H1 (cell line): ENCODE measurements at regions not wholly inside any gene's neighbourhood (a gene's known extent, or its start where the extent isn't known, plus 50 kb on each side); places are given as distances from the start of the nearest gene placed in this dataset.

ENCODE experiments used
- CTCF ChIA-PET: fragments of 300-600 bp; sonication (Branson Sonifier 250); formaldehyde crosslinking; loops from one replicate; lab custom pipeline; 2021; ENCODE audit not compliant: partially characterized antibody; lab: Charles Lee
- POLR2A ChIA-PET: fragments of 300-600 bp; sonication (Branson Sonifier 250); formaldehyde crosslinking; loops from one replicate; lab custom pipeline; 2021; ENCODE audit warnings: inconsistent platforms; ENCODE audit not compliant: partially characterized antibody; lab: Charles Lee
- DNase-seq, 2 experiments: peaks; one replicate each; pipeline versions ENCODE4 v3.0.0 to v3.0.0-alpha.2; 2010 to 2022; ENCODE audit warnings: low spot score in 2 of 2, low read depth in 1 of 2, mixed read lengths in 1 of 2
- FAIRE-seq: peaks from 2 replicates; lab custom pipeline; 2011; peaks lifted over from hg19 to GRCh38; lab: Jason Lieb, UNC
- H2AFZ ChIP-seq: 2 replicates; pipeline ENCODE4 v1.8.1; 2012; ENCODE audit warnings: low read length, inconsistent platforms
- H2AK5ac ChIP-seq: 2 replicates; pipeline ENCODE4 v1.6.1; 2013; ENCODE audit warnings: low read depth, low read length
- H2BK120ac ChIP-seq: replicated peaks from 2 replicates; pipeline ENCODE3; 2013; ENCODE audit warnings: low read depth, low read length, inconsistent platforms
- H2BK12ac ChIP-seq: 2 replicates; pipeline ENCODE4 v1.6.1; 2013; ENCODE audit warnings: low read depth, low read length
- H2BK15ac ChIP-seq: 2 replicates; pipeline ENCODE4 v1.6.1; 2013; ENCODE audit warnings: low read length
- H2BK20ac ChIP-seq: 2 replicates; pipeline ENCODE4 v1.6.1; 2013; ENCODE audit warnings: low read length
- H2BK5ac ChIP-seq: 2 replicates; pipeline ENCODE4 v1.6.1; 2013; ENCODE audit warnings: low read depth, low read length
- H3K14ac ChIP-seq: 2 replicates; pipeline ENCODE4 v1.6.1; 2013; ENCODE audit warnings: inconsistent platforms; ENCODE audit not compliant: insufficient read length
- H3K18ac ChIP-seq: 2 replicates; pipeline ENCODE4 v1.6.1; 2013; ENCODE audit warnings: low read length; ENCODE audit errors: extremely low read depth
- H3K23ac ChIP-seq: 2 replicates; pipeline ENCODE4 v1.6.1; 2013; ENCODE audit warnings: inconsistent platforms; ENCODE audit not compliant: insufficient read length
- H3K23me2 ChIP-seq: 2 replicates; pipeline ENCODE4 v1.6.1; 2013; ENCODE audit warnings: low read depth, low read length
- H3K27ac ChIP-seq: 2 replicates; pipeline ENCODE4 v1.6.1; 2011; ENCODE audit warnings: low read depth, low read length, inconsistent platforms
- H3K27me3 ChIP-seq, 4 experiments: replicated peaks in 1 of 4; 1 replicate in 1 of 4; 2 replicates in 3 of 4; pipeline versions ENCODE4 v1.6.1 to v1.8.1; 2011 to 2013; ENCODE audit warnings: low read length in 3 of 4, mild to moderate bottlenecking in 3 of 4, inconsistent platforms in 2 of 4, mixed read lengths in 2 of 4, moderate library complexity in 1 of 4; ENCODE audit not compliant: control insufficient read depth in 3 of 4, insufficient read depth in 3 of 4; ENCODE audit errors: extremely low read depth in 1 of 4
- H3K36me3 ChIP-seq, 4 experiments: 2 replicates each; pipeline versions ENCODE4 v1.6.1 to v1.8.1; 2011 to 2013; ENCODE audit warnings: mild to moderate bottlenecking in 4 of 4, low read length in 3 of 4, moderate library complexity in 2 of 4, control low read depth in 1 of 4, inconsistent platforms in 1 of 4; ENCODE audit not compliant: insufficient read depth in 4 of 4, control insufficient read depth in 2 of 4
- H3K4ac ChIP-seq: replicated peaks from 2 replicates; pipeline ENCODE3; 2013; ENCODE audit warnings: low read length, low read depth, mixed read lengths, inconsistent platforms; ENCODE audit not compliant: insufficient read length
- H3K4me1 ChIP-seq, 4 experiments: replicated peaks in 1 of 4; 1 replicate in 1 of 4; 2 replicates in 3 of 4; pipeline versions ENCODE4 v1.6.1 to v1.8.1; 2011 to 2013; ENCODE audit warnings: low read length in 3 of 4, inconsistent platforms in 2 of 4, mixed read lengths in 1 of 4; ENCODE audit not compliant: insufficient read depth in 4 of 4, control insufficient read depth in 3 of 4
- H3K4me2 ChIP-seq, 2 experiments: 2 replicates each; pipeline versions ENCODE4 v1.6.1 to v1.8.1; 2011 to 2013; ENCODE audit warnings: low read depth in 2 of 2, low read length in 2 of 2, control low read depth in 1 of 2, inconsistent platforms in 1 of 2, mild to moderate bottlenecking in 1 of 2; ENCODE audit not compliant: insufficient read depth in 1 of 2
- H3K4me3 ChIP-seq, 4 experiments: fragments of 200-600, 300-600 bp in 1 of 4; sonication (generic), shearing (Covaris generic), sonication (Bioruptor Twin) in 1 of 4; 2 replicates each; pipeline versions ENCODE4 v1.5.1 to v1.8.1; 2011 to 2016; ENCODE audit warnings: low read length in 4 of 4, low read depth in 3 of 4, control low read depth in 2 of 4, inconsistent platforms in 2 of 4, mild to moderate bottlenecking in 2 of 4, mixed read lengths in 1 of 4, moderate library complexity in 1 of 4; ENCODE audit not compliant: insufficient read depth in 2 of 4; ENCODE audit errors: extremely low read depth in 1 of 4
- H3K56ac ChIP-seq: replicated peaks from 2 replicates; pipeline ENCODE3; 2013; ENCODE audit warnings: low read depth, mild to moderate bottlenecking, mixed read lengths, low read length, inconsistent platforms; ENCODE audit not compliant: insufficient read length
- H3K79me1 ChIP-seq: 2 replicates; pipeline ENCODE4 v1.6.1; 2013; ENCODE audit warnings: low read depth, low read length, control low read depth
- H3K79me2 ChIP-seq, 2 experiments: 2 replicates each; pipeline versions ENCODE4 v1.6.1 to v1.8.1; 2012 to 2013; ENCODE audit warnings: low read length in 2 of 2, mild to moderate bottlenecking in 2 of 2, inconsistent platforms in 1 of 2; ENCODE audit not compliant: insufficient read depth in 2 of 2, control insufficient read depth in 1 of 2
- H3K9ac ChIP-seq, 4 experiments: replicated peaks in 1 of 4; 1 replicate in 1 of 4; 2 replicates in 3 of 4; pipeline versions ENCODE4 v1.6.1 to v1.8.1; 2011 to 2013; ENCODE audit warnings: low read depth in 3 of 4, low read length in 3 of 4, control low read depth in 2 of 4, mild to moderate bottlenecking in 2 of 4, moderate library complexity in 2 of 4, inconsistent platforms in 1 of 4; ENCODE audit errors: extremely low read depth in 1 of 4
- H3K9me3 ChIP-seq, 2 experiments: 2 replicates each; pipeline versions ENCODE4 v1.6.1 to v1.8.1; 2012 to 2013; ENCODE audit warnings: mild to moderate bottlenecking in 2 of 2, moderate library complexity in 2 of 2, control low read depth in 1 of 2, inconsistent platforms in 1 of 2, low read depth in 1 of 2, low read length in 1 of 2, mixed read lengths in 1 of 2; ENCODE audit not compliant: insufficient read depth in 2 of 2
- H4K20me1 ChIP-seq, 2 experiments: replicated peaks in 1 of 2; 2 replicates each; pipeline versions ENCODE3 to v1.8.1; 2011 to 2013; ENCODE audit warnings: inconsistent platforms in 2 of 2, low read length in 2 of 2, mild to moderate bottlenecking in 1 of 2; ENCODE audit not compliant: insufficient read depth in 2 of 2, control insufficient read depth in 1 of 2
- H4K5ac ChIP-seq: 2 replicates; pipeline ENCODE4 v1.6.1; 2013; ENCODE audit warnings: low read length, low read depth, mixed read lengths, inconsistent platforms; ENCODE audit not compliant: insufficient read length
- H4K8ac ChIP-seq: 2 replicates; pipeline ENCODE4 v1.8.0; 2013; ENCODE audit warnings: mild to moderate bottlenecking, moderate library complexity, low read length, inconsistent platforms; ENCODE audit not compliant: insufficient read depth; ENCODE audit errors: extremely low read depth
- H4K91ac ChIP-seq: replicated peaks from 2 replicates; pipeline ENCODE3; 2013; ENCODE audit warnings: low read length, mixed read lengths, inconsistent platforms; ENCODE audit not compliant: insufficient read length
- ASH2L ChIP-seq: fragments of 200-600, 300-600 bp; sonication (generic); IDR thresholded peaks from one replicate; pipeline ENCODE4 v1.7.1; 2017; ENCODE audit warnings: low read length
- BCL11A ChIP-seq, 2 experiments: IDR thresholded peaks; one replicate each; pipeline ENCODE4 v1.6.1; 2011; ENCODE audit warnings: low read depth in 2 of 2, low read length in 2 of 2, mild to moderate bottlenecking in 2 of 2
- GABPA ChIP-seq: IDR thresholded peaks from 2 replicates; pipeline ENCODE4 v1.6.1; 2011; ENCODE audit warnings: mild to moderate bottlenecking, low read length, moderate library complexity, borderline replicate concordance; ENCODE audit not compliant: insufficient read depth
- JUN ChIP-seq: IDR thresholded peaks from 2 replicates; pipeline ENCODE4 v1.6.1; 2011; ENCODE audit warnings: low read depth, mild to moderate bottlenecking, improper control_type of control experiment, low read length
- NANOG ChIP-seq: IDR thresholded peaks from 2 replicates; pipeline ENCODE4 v1.6.1; 2011; ENCODE audit warnings: low read length, low read depth, mild to moderate bottlenecking, inconsistent platforms; ENCODE audit not compliant: insufficient read depth, poor library complexity, severe bottlenecking
- NRF1 ChIP-seq: IDR thresholded peaks from 2 replicates; pipeline ENCODE4 v1.6.1; 2011; ENCODE audit warnings: mild to moderate bottlenecking, low read depth, low read length, improper control_type of control experiment
- RAD21 ChIP-seq, 2 experiments: IDR thresholded peaks in 1 of 2; conservative IDR thresholded peaks in 1 of 2; 2 replicates each; pipeline ENCODE4 v1.6.1; 2011; ENCODE audit warnings: low read depth in 2 of 2, low read length in 2 of 2, improper control_type of control experiment in 1 of 2, inconsistent platforms in 1 of 2, mild to moderate bottlenecking in 1 of 2, moderate library complexity in 1 of 2
- RFX5 ChIP-seq: IDR thresholded peaks from 2 replicates; pipeline ENCODE4 v1.6.1; 2011; ENCODE audit warnings: low read depth, low read length, improper control_type of control experiment, borderline replicate concordance
- SAP30 ChIP-seq: fragments of 300-600 bp; sonication (generic); IDR thresholded peaks from 2 replicates; pipeline ENCODE4 v1.7.1; 2012; ENCODE audit warnings: low read length, moderate library complexity, mild to moderate bottlenecking, inconsistent platforms; ENCODE audit not compliant: insufficient read depth, insufficient replicate concordance
- SP1 ChIP-seq: IDR thresholded peaks from 2 replicates; pipeline ENCODE4 v1.6.1; 2011; ENCODE audit warnings: low read depth, low read length
- SRF ChIP-seq: IDR thresholded peaks from 2 replicates; pipeline ENCODE4 v1.6.1; 2011; ENCODE audit warnings: mild to moderate bottlenecking, low read depth, low read length, moderate library complexity
- SUZ12 ChIP-seq: fragments of 200-600 bp; sonication (generic); IDR thresholded peaks from 2 replicates; pipeline ENCODE4 v1.6.1; 2012; ENCODE audit warnings: mild to moderate bottlenecking, inconsistent platforms, low read length, moderate library complexity, mixed read lengths
- WGBS, 2 experiments: shearing (Covaris generic) in 1 of 2; methylation state at CpG; one replicate each; pipeline versions ENCODE4 v1.1.6 to v1.1.7; 2013 to 2015; ENCODE audit warnings: low lambda C conversion rate in 2 of 2, mixed read lengths in 2 of 2, inconsistent platforms in 1 of 2, low coverage in 1 of 2, missing lambda C conversion rate in 1 of 2; ENCODE audit not compliant: insufficient replicate concordance in 2 of 2, insufficient coverage in 1 of 2, insufficient read length in 1 of 2; ENCODE audit errors: extremely low coverage in 1 of 2, missing lambda C conversion rate in 1 of 2; 5-methylcytosine and 5-hydroxymethylcytosine counted together

DNA sequence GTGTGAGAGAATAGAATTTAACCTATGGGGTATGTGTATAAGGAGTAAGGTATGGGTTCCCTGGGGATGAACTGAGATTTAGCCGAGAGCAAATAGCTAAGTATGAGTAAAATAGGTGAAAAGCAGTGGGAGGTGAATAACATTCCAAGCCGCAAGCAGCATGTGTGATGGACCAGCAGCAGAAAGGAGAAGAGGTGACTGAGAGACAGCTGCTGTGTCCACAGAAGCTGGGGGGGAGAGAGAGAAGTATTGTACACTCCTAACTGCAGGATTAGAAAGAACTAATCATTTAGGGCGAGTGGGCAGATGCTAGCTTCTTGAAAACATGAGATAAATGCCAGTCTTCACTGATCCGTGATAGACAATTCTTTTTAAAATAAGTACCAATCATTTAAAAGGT is 296.0 kb downstream of the KLHL4 start:
- Histone ChIP-seq H3K4me2 (no peak overlapping the region), H3K23ac (no peak overlapping the region), H2BK15ac (no peak overlapping the region), H2BK120ac (no peak overlapping the region), H4K5ac (no peak overlapping the region), H3K27ac (no peak overlapping the region), H4K8ac (no peak overlapping the region), H2BK5ac (no peak overlapping the region), H3K56ac (no peak overlapping the region), H3K36me3 (no peaks in the 10 kb centered on the region), H2AK5ac (no peak overlapping the region), H3K18ac (no peak overlapping the region; the same call in 1 of the 2 replicates), H4K91ac (no peak overlapping the region), H2AFZ (no peak overlapping the region), H3K79me1 (no peaks in the 10 kb centered on the region), H3K79me2 (no peaks in the 10 kb centered on the region), H2BK12ac (no peak overlapping the region), H3K27me3 (no peaks in the 10 kb centered on the region), H2BK20ac (no peak overlapping the region), H3K9me3 (peaks cover 0 to 4% of the 10 kb centered on the region in 2 experiments; a peak in 1 of 4 replicates), H3K14ac (no peak overlapping the region), H3K4me3 (no peak overlapping the region), H3K9ac (no peak overlapping the region), H3K4me1 (no peaks in the 10 kb centered on the region), H4K20me1 (no peaks in the 10 kb centered on the region), H3K4ac (no peak overlapping the region), H3K23me2 (no peaks in the 10 kb centered on the region)
- ChIA-PET CTCF (no interaction called here), POLR2A (no interaction called here)
- no peak for FAIRE-seq
- WGBS, 2 experiments: 84% methylated on average over 3 of the region's 4 CpGs; no CpG with 5 or more reads in 1 of the 2 experiments
- no peak for DNase-seq
- no peak for TF ChIP-seq SP1
- no peak for TF ChIP-seq JUN
- no peak for TF ChIP-seq NANOG
- TF ChIP-seq SRF: no peak
- no peak for TF ChIP-seq RFX5
- TF ChIP-seq NRF1: no peak
- no peak for TF ChIP-seq SAP30
- no peak for TF ChIP-seq GABPA
- TF ChIP-seq ASH2L: no peak
- no peak for TF ChIP-seq SUZ12
- no peak for TF ChIP-seq BCL11A (IDR thresholded peaks at IDR 0.05; ENCODE audit: low read depth in 2 of 2, low read length in 2 of 2)
- no peak for TF ChIP-seq RAD21 (IDR thresholded peaks at IDR 0.05 in 1 of 2, conservative IDR thresholded peaks at IDR 0.05 in 1 of 2; ENCODE audit: low read depth in 2 of 2, low read length in 2 of 2)
